ENCODE measurements at regions not wholly inside any gene's neighbourhood (a gene's known extent, or its start where the extent isn't known, plus 50 kb on each side); places are given as distances from the start of the nearest gene placed in this dataset.

DNA sequence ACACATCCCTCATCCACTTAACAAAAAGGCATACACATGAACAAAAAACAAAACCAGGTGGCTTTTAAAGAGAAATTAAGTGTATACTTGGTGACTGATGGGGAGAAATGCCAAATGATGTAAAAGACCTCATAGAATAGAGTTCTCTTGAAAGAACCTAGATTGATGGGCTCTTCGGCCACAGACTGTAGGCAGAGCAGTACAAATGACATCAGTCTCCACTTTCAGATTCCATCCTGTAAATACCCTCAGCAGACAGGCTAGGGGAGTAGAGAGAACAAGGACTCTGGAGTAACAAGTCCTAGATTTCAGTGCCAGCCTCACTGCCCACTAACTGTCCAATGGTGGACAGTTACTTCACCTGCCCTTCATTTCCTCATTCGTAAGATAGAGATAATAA, 203.8 kb downstream of the MZT1 start:
- DNase-seq: no peak

DNA sequence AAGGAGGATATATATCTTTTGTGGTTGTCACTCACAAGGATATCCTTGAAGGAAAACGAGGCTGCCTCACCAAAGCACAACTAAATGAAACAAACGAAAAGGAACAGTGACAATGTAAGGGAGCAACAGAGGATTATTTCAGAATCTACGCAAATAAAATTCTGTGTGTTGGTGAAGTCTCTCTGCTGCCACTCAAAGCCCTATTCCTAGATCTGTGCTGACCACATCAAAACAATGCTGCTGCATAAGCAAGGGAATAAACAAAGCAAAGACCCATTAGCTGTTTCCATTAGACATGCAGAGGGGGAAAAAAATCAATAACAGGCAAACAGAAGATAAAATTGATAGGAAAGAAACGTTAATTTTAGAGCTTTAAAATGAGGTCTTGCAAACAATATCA, 204.4 kb downstream of the MZT1 start:
- DNase-seq: no peak

DNA sequence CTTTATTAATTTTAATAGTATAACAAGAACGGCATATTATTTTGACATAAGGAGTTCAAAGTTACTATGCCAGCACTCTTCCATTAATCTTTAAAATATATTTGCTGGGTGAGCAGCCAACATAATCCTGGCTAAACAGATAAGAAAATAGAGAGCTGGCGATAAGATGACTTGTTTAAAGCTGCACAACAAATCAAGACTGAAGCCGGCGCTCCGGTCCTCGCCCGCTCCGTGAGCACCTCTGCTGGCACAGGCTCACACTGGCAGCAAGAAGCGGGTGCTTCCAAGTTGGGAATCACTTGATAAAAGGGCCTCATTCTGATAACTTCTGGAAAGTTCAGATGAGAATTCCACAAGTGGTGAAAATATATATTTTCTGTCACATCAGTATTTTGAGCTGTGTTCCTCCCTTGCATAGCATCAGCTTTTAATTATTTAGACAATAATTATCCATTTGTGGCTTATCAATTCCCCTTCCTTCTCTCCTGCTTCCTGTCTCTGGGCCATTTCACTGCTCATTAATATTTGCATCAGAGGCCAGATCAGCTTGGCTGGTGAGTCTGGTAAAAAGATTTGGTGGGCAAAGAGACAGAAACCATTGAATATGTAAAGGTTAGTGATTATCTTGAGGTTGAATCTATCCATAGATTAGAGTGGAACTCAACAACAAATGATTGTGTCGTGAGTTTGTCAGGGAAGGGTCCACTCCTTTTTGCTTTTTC, 205.3 kb downstream of the MZT1 start:
- no peak for DNase-seq

DNA sequence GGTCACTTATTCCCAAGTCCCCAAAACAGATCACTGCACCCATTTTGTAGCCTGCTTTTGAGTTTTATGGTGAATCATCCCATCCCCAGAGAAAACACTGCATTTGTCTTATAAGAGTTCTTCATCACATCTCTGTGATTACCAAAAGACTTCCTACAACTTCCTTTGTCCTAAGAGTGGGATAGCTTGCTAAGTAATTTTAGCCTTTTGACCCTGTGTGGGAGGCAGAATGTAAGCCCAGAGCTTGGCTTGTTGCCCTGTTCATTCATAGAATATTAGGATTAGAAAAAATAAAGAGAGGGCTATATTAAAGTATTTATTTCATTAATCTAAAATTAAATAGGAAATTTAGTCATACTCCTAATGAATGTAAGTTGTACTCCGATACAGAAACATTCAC, 213.3 kb downstream of the MZT1 start:
- DNase-seq: no peak

DNA sequence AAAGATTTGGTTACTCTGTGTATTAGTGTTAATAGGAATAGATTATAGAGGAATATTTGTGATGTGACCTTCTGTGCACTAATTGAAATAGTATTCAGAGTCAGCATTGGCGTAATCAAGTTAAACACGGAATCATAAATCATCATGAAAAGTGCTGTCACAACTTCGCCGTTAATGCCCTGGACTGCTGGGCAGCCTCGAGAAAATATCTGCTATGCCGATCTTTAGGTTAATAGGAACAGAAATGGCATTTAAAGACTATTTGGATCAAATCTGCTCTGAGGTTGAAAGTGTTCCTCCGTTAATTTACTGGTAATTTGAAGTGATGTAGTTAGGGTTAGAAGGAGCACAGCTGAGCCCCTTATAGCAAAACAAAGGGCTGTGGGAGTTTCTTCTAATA, 219.0 kb downstream of the MZT1 start:
- DNase-seq: no peak

DNA sequence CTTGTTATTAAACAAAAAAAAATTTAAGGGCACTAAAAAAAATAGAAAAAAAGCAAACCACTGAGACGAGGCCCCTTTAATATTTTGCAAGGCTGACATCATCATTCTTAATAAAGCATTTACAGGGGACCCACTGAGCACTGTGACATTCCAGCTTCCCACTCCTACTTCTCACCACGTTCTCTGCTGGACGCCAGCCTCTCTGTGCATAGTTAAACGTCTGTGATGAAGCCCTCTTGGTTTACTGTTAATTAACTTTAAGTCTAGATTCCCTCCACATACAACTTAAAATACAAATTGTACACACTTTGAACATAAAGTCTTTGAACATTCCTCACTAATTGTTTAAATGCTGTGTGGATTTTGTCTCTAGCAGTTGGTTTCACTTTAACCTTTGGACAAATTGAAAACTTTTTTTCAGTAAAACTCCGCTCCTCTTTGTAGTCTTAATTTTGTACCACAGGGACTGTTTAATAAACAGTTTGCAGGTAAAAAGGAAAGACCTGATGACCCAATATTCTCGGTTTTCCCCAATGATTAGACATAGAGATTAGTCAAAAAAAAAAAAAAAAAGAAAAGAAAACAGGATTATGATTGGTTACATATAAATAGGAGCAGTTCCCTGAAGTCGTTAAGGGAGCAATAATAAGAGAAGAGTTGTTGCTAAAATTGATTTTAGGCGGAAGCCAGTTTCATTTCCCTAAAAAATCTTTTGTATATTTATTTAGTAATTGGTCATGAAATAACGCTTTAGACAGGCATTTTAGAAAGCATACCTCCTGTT, 219.8 kb downstream of the MZT1 start:
- DNase-seq: no peak

DNA sequence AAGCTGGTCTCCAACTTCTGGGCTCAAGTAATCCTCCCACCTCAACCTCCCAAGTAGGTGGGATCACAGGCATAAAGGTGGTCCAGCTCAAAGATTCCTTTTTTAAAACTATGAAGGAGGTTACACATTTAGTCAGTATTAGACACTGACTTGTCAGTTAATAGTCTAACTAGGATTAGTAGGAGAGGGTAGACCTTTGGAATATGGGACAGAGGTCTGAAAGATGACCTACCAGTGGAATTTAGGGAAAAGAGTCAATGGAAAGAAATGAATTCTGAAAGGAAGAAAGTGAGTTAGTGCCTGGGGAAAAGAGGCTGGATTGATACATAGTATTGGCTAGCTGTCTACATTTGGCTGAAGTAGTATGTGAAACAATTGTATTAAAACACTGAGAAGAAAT, 220.7 kb downstream of the MZT1 start:
- no peak for DNase-seq

DNA sequence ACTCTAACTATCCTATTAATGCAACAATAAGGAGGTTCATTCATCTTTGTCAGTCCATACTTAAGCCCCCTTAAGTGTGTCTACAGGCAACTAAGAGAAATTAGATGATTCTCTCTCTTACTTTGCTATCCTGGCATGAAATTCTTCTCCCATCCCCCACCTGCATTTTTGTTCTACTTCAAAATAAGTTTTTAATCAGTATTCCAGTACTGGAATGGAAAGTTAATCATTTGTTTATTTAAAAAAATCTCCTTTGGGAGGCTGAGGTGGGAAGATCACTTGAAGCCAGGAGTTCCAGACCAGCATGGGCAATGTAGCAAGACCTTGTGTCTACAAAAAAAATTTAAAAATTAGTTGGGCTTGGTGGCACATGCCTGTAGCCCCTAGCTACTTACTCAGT, 222.1 kb downstream of the MZT1 start:
- no peak for DNase-seq

DNA sequence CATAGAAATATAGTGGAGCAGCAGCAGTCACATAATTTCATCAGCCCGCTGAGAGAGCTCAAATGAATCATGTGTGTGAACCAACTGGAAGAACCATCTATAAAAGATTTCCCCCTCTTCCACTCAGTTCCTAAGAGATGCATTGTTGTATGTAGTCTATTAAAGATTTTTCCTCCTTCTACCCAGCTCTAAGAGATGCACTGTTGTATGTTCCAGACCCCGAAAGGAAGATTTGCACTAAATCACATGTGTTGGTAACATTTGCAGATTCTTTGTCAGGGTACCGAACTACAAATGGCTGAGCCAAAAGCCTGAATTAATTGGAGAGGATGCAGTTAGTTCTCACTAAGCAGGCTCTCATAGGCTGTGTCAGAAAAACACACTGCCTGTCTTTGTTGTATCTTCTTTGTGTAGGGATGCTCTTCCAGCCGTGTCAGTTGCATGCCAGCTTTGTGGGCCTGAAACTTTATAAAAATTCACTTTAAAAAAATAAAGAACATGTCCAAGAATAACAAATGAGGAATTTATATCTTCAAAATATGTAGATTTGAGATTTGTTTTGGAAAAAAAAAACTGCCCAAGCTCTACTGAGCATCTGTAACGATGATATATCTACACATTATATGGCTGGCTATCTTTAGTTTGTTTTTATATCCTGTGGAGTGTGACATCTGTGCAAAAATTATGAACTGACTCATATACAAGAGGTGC, 223.1 kb downstream of the MZT1 start:
- peak; percentile 76 for DNase-seq

DNA sequence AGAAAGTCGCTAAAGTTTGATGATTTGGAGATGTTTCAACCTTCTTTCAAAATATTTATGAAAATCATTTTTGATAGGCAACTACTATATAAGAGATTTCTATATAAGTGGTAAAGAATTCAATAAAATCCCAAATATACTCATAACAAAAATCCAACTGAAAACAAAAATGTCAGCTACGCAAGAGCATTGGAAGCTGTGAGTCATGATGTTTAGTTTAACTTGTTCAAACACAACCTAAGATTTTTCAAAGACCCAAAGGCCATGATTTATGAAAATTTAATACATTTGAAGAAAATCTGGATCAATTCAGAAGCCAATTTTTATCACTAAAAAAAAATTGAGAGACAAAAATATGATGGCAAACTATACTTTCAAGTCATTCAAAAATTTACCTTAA, 226.6 kb downstream of the MZT1 start:
- no peak for DNase-seq

DNA sequence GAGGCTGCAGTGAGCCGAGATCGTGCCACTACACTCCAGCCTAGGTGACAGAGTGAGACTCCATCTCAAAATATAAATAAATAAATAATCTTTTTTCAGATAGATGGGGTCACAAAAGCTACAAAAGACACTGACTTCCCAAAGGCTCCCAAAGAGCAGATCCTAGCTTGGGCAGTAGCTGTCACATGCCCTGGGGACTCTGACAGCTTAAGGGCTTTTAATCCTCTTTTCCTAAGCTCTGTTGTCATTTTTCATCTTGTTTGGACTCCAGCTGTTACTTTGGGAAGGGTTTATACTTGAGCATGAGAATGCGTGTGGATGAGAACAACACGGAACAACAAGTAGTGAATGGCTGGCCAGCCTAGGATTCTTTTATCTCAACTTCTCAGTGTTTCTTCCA, 231.7 kb downstream of the MZT1 start:
- DNase-seq: no peak

DNA sequence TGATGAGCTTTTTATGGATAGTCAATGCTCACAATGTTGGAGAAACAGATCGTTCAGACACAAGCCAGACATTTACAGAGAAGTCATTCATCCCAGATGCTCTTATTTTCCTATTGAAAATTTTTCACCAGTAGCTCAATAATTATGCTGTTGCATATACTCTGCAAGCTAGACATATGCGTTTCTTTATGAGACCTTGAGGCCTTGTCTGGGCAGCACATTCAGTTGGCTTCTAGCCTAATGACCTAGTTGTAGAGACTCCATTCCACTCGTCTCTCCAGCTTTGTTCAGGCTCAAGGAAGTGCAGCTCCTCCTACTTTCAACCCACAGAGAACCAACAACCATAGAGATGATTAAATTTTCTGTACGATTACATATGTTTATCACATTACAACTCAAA, 237.7 kb downstream of the MZT1 start:
- DNase-seq: no peak

DNA sequence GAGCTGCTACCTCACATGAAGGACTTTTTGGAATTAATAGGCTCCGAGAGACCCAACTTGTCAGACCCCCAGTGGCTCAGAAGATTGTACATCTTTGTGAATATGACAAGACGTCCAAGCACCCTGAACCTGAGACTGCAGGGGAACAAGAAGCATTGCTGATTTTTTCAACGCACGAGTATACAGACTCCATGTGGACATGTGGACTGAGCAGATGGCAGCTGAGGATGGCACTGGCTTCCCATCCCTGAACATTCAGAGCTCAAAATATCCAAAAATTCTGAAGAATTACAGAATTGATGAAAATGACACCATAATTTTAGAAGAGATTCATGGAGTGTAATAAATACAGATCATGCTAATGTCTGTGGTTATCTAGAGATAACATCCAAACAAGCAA, 254.1 kb downstream of the MZT1 start:
- no peak for DNase-seq

DNA sequence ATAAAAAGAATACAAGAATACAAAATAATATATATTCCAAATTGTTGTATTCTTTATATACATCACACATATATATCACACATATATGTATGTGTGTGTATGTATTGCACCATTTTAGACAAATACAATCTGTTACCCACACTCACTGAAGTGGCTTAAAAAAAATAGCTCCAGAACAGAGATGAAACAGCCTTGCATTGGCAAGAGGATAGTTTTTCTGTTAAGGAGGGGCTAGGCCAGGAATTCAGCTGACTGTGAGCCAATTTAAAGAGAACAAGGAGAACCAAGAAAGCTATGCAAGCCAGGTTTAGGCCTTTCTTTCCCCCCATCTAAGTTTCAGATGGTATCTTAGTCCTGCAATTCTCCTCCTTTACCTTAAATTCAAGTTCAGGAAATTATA, 257.5 kb downstream of the MZT1 start:
- DNase-seq: peak; percentile 53

DNA sequence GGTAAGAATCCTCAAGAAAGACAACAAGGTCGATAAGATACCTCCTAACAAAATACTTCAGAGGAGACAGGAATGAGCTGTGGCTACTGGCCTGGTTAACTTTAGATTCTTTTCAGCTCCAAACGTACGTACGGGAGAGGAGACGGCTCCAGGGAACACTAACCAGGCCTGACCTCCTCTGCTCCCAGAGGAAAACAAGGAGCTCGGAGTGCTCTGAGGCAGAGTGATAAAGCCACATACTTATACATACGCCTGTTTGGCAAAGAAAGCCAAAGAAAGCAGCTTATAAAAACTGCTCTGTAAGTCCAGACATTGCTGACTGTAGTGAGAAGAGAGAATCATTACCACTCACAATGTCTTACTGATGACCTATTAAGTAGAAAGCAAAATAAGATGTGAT, 263.9 kb downstream of the MZT1 start:
- no peak for DNase-seq

DNA sequence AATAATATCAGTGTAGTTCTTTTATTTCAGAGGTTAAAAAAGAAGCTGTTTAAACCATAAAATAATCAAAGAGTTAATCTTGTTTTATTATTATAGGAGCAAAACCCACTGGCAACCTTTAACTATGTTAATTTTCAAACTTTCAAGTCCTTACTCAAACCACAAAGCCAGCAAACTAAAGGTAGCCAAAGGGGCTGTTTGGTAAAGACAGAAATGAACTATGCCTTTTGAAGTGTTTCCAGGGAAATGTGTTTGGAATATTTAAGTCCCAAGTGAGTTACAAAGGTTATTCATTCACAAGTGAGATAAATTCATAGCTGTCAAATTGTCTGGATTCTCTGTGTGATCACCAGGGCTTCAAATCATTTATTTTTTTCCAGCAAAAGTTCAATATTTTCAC, 264.7 kb downstream of the MZT1 start:
- DNase-seq: no peak

DNA sequence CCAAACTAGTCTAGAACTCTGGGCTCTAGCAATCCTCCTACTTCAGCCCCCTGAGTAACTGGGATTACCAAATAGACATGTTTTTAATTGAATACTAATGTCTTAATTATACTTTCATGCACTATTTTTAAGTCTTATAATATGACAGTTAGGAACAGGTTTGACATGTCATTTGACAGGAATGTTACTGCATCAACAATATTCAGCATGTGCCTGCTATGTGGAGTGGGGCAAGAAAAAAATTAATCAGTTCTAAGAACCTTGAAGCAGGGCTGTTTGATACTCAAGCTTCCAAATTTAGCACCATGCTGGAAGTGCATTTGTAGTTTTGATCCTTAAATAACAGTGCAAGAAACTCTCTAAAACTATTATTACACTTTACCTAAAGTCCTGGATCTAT, 265.3 kb downstream of the MZT1 start:
- no peak for DNase-seq

DNA sequence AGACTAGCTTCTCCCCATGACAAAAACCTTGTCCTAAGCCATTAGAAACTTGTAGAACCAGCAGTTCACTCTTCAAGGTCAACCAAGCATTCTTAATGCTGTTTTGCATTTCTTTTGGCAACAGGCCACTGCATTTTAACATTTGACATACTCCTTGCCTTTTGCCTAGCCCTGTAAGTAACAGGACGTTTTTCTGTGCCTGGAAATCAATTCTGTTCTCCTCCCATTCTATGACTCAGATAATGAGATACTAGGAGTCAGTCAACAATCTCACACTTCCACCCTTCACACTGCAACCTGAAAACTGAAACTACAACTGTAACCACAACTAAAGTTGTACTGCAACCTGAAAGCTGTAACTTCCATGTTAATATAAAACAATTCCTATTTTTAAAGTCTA, 268.7 kb downstream of the MZT1 start:
- DNase-seq: peak; percentile 86

DNA sequence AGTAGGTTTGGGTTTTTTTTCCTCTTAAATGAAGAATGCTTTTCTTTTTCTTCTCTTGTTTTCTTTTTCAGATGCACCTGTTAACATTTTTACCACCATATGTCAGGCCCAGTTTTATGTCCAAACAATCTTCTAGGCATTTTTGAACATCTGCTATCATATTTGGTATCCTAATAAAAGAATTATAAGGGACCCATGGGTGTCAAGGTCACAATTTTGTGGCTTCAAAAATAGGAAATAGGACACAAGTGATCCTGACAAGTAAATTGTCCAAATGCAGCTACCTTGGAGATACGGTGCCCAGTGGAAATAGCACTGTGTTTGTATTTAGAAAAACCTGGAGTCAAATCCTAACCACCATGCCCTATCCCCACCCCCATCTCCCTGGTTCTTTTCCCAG, 270.3 kb downstream of the MZT1 start:
- peak; percentile 93 for DNase-seq

DNA sequence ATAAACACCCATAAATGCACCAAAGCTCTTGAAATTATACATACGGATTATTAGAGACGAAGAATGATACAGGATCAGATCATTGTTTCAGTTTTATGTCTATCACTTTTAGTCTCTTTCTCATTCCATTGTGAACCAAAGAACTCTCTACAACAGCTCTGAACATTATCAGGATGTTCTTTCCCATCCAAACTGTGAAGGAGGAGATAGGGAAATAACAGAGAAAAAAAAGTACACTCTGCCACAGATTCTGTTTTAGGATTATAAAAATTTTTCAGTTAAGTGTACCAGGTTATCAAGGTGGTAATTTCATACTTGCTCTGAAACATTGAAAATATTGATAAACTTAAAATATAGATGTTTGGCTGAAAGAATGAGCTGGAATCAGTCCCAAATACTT, 270.9 kb downstream of the MZT1 start:
- peak; percentile 73 for DNase-seq

DNA sequence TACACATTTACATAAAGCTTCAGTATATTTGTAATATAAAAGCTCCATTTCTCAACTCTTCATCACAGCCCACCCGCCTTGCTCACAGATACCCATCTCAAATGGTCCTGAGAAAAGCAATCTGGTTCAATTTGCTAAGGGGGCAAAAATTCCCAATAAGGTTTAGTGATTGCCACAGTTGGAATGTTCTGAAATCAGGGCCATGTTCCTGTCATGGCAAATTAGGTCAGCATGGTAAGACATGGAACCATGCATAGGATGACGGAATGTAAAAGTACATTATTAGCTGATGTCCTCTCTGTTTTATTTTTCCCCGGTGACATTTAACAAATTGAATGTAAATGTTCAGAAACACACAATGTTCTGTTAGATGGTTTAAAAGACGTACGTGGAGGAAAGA, 274.3 kb downstream of the MZT1 start:
- DNase-seq: no peak

DNA sequence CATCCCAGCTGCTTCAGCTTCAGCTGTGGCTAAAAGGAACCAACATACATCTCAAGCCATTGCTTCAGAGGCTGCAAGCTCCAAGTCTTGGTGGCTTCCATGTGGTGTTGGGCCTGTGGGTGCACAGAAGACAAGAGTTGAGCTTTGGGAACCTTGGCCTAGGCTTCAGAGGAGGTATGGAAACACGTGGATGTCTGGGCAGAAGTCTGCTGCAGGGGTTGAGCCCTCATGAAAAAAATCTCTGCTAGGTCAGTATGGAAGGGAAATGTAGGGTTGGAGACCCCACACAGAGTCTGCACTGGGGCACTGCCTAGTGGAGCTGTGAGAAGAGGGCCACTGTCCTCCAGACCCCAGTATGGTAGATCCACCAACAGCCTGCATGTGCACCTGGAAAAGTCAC, 279.3 kb downstream of the MZT1 start:
- no peak for DNase-seq

DNA sequence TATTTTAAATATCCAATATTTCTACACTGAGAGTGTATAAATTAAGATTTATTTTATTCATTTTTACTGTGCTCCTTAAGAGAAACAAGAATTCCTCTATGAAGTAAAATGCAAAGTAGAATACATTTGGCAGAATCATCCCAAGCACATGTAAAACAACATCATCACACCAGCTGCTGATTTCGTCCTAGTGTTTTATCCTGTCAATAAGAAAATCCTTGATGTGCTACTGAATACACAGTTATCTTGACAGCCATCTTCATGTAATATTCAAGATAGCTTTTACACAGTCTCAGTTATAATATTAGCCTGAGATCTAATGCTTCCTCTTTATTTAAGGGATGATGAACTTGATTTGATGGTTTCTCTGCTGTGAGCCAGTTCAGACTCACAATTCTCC, 282.4 kb downstream of the MZT1 start:
- DNase-seq: peak; percentile 4

DNA sequence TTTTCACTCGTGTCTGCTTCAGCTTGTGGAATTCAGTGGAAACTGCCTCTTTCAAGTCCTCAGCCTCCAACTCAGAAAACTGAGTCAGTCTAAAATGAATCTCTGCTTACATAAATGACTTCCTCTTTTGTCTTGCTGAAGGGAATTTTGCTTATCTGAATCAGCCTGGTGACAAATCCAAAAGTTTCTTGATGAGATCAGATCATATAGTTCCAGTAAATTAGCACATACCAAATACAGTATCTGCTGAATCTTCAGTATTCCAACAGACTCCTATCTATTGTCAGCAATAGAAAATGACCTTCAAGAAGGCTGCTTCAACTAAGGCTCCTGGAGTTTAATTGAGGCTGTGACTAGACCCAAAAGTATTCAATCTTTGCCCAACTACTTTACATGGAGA, 290.0 kb downstream of the MZT1 start:
- DNase-seq: no peak

Measured in NCI-H2171 treated with DMSO at 0.1 percent for 48 hours (cell line).